ENCODE measurements at regions not wholly inside any gene's neighbourhood (a gene's known extent, or its start where the extent isn't known, plus 50 kb on each side); places are given as distances from the start of the nearest gene placed in this dataset.

- TF ChIP-seq CTCF (IDR thresholded peaks at IDR 0.05) (no peak), POLR2A (IDR thresholded peaks at IDR 0.05) (no peak)
Observed at GRCh38 chr18:40678318-40678717, 1276.7 kb upstream of the PIK3C3 start.
